ENCODE measurements at regions not wholly inside any gene's neighbourhood (a gene's known extent, or its start where the extent isn't known, plus 50 kb on each side); places are given as distances from the start of the nearest gene placed in this dataset.

DNA sequence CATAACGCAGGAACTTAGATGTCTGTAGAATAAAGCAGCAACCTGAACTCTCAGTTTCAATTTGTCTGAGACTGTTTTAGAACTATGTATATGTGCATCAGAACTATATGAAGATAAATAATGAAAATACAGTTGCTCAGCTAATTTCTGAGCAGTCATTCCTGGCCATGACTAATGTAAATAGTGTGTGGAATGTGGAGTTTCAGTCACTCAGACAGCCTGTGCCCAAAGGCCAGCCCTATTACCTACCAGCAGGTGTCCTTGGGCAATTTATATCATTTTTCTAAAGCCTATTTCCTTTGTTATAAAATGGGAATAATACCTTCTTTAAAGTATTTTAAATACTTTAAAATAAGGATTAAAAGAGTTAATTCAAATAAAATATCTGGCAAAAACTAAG lies 56.0 kb upstream of the RELL1 start:
- DNase-seq (ENCODE audit: extremely low read depth in 1 of 11, low read depth in 9 of 11, low spot score in 4 of 11), result no peak

DNA sequence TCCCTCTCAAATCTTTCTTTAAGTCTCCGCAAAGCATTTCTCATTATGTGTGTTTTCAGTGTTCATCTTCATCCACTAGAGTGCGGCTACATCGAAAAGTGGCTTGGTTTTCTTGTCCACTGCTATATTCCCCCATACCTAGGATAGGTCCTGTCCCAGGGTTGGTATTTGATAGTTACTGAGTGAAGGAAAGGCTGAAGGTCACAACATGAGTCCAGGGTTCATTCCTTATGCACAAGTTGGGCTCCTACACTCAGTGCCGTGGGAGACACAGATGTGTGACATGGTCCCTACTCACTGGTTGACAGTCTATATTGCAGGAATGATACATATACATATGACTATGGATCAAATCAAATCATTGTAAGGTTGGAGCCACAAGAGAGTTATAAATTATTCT lies 55.4 kb upstream of the RELL1 start:
- no peak for DNase-seq (ENCODE audit: extremely low read depth in 1 of 11, low read depth in 9 of 11, low spot score in 4 of 11)

DNA sequence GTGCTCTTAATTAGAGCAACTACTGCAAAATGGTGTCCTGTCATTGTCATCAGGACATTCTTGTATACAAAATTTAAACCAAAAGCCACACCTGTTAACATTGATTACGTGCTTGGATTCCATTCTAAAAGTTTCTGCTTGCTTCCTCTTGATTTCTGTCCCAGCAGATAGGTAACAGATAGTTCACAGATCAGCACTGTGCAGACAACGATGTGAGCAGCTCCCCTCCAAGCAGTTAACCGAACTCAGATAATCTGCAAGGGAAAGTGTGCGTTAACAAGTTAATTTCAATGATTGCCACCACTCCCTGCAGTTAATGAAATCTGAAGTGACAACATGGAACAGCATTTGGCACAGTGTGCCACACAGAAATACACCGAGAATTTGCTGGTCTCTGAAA lies 54.4 kb upstream of the RELL1 start:
- DNase-seq (ENCODE audit: extremely low read depth in 1 of 11, low read depth in 9 of 11, low spot score in 4 of 11), result no peak

DNA sequence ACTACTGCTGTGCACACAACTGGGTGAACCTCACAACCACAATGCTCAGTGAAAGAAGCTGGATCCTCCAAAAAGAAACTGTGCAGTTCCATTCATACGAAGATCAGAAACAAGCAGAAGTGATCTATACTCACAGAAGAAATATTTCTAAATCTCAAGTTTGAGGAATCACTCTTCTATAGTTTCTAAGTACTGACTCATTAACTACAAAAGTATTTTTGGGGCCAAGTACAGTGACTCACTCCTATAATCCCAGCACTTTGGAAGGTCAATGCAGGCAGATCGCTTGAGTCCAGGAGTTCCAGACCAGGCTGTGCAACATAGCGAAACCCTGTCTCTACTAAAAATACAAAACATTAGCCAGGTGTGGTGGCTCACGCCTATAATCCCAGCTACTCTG lies 51.3 kb upstream of the RELL1 start:
- DNase-seq (ENCODE audit: extremely low read depth in 1 of 11, low read depth in 9 of 11, low spot score in 4 of 11), result no peak
